H9 (cell line): ENCODE measurements at regions not wholly inside any gene's neighbourhood (a gene's known extent, or its start where the extent isn't known, plus 50 kb on each side); places are given as distances from the start of the nearest gene placed in this dataset.

Experiments
- DNase-seq: peaks from one replicate; pipeline ENCODE4 v3.0.0-alpha.2; 2017
- H2AFZ ChIP-seq: one replicate; pipeline ENCODE4 v1.6.1; 2013; ENCODE audit warnings: mild to moderate bottlenecking, low read length, control low read depth, moderate library complexity
- H2AK5ac ChIP-seq: 2 replicates; pipeline ENCODE4 v1.6.1; 2013; ENCODE audit warnings: low read length, control low read depth, mixed read lengths; ENCODE audit not compliant: insufficient read length
- H2BK120ac ChIP-seq: one replicate; pipeline ENCODE4 v1.6.1; 2013; ENCODE audit warnings: low read depth, mild to moderate bottlenecking, low read length, control low read depth, inconsistent platforms; ENCODE audit not compliant: poor library complexity, severe bottlenecking
- H2BK12ac ChIP-seq: 2 replicates; pipeline ENCODE4 v1.6.1; 2013; ENCODE audit warnings: low read length, control low read depth, mixed read lengths, low read depth; ENCODE audit not compliant: insufficient read length
- H2BK15ac ChIP-seq: 2 replicates; pipeline ENCODE4 v1.6.1; 2013; ENCODE audit warnings: low read depth, low read length, control low read depth
- H2BK20ac ChIP-seq: one replicate; pipeline ENCODE4 v1.6.1; 2013; ENCODE audit warnings: low read depth, mild to moderate bottlenecking, low read length, control low read depth, inconsistent platforms; ENCODE audit not compliant: poor library complexity, severe bottlenecking
- H2BK5ac ChIP-seq: 2 replicates; pipeline ENCODE4 v1.6.1; 2013; ENCODE audit warnings: low read length, control low read depth, mixed read lengths; ENCODE audit not compliant: insufficient read length
- H3K14ac ChIP-seq: 2 replicates; pipeline ENCODE4 v1.6.1; 2013; ENCODE audit warnings: low read length, control low read depth; ENCODE audit not compliant: insufficient read depth
- H3K18ac ChIP-seq: 2 replicates; pipeline ENCODE4 v1.6.1; 2013; ENCODE audit warnings: low read depth, mild to moderate bottlenecking, mixed read lengths, low read length, control low read depth; ENCODE audit not compliant: insufficient read length
- H3K23ac ChIP-seq: 2 replicates; pipeline ENCODE4 v1.6.1; 2013; ENCODE audit warnings: low read length, control low read depth, mixed read lengths, low read depth; ENCODE audit not compliant: insufficient read length
- H3K23me2 ChIP-seq: 2 replicates; pipeline ENCODE4 v1.6.1; 2013; ENCODE audit warnings: low read depth, mild to moderate bottlenecking, mixed read lengths, low read length, control low read depth; ENCODE audit not compliant: insufficient read length, poor library complexity, severe bottlenecking
- H3K27ac ChIP-seq: 2 replicates; pipeline ENCODE4 v1.5.1; 2013; ENCODE audit warnings: low read length, control low read depth, mixed read lengths, low read depth; ENCODE audit not compliant: insufficient read length
- H3K27me3 ChIP-seq: 2 replicates; pipeline ENCODE4 v1.6.1; 2013; ENCODE audit warnings: low read length, control low read depth, inconsistent platforms; ENCODE audit not compliant: insufficient read depth
- H3K4ac ChIP-seq: 2 replicates; pipeline ENCODE4 v1.6.1; 2013; ENCODE audit warnings: low read depth, mild to moderate bottlenecking, control low read depth, inconsistent platforms, low read length, moderate library complexity
- H3K4me1 ChIP-seq: 2 replicates; pipeline ENCODE4 v1.6.1; 2013; ENCODE audit warnings: low read length, control low read depth, inconsistent platforms; ENCODE audit not compliant: insufficient read depth
- H3K4me2 ChIP-seq: 2 replicates; pipeline ENCODE4 v1.6.1; 2013; ENCODE audit warnings: low read length, control low read depth, mixed read lengths; ENCODE audit not compliant: insufficient read length, insufficient read depth
- H3K56ac ChIP-seq: 2 replicates; pipeline ENCODE4 v1.6.1; 2013; ENCODE audit warnings: low read depth, mild to moderate bottlenecking, mixed read lengths, low read length, control low read depth; ENCODE audit not compliant: insufficient read length
- H3K79me1 ChIP-seq: 2 replicates; pipeline ENCODE4 v1.6.1; 2013; ENCODE audit warnings: low read depth, mild to moderate bottlenecking, moderate library complexity, low read length, control low read depth, inconsistent platforms; ENCODE audit not compliant: insufficient read depth, poor library complexity, severe bottlenecking
- H3K79me2 ChIP-seq: 2 replicates; pipeline ENCODE4 v1.6.1; 2013; ENCODE audit warnings: low read length, control low read depth, inconsistent platforms; ENCODE audit not compliant: insufficient read depth
- H3K9ac ChIP-seq: 2 replicates; pipeline ENCODE4 v1.6.1; 2013; ENCODE audit warnings: low read length, control low read depth, mixed read lengths; ENCODE audit not compliant: insufficient read length; ENCODE audit errors: extremely low read depth
- H3K9me3 ChIP-seq: one replicate; pipeline ENCODE4 v1.6.1; 2013; ENCODE audit warnings: low read depth, low read length, inconsistent platforms; ENCODE audit not compliant: control insufficient read depth
- H3T11ph ChIP-seq: one replicate; pipeline ENCODE4 v1.6.1; 2013; ENCODE audit warnings: mild to moderate bottlenecking, low read length, control low read depth, inconsistent platforms
- H4K20me1 ChIP-seq: one replicate; pipeline ENCODE4 v1.6.1; 2013; ENCODE audit not compliant: control insufficient read depth, insufficient read length, insufficient read depth
- H4K5ac ChIP-seq: 2 replicates; pipeline ENCODE4 v1.6.1; 2013; ENCODE audit warnings: low read depth, mild to moderate bottlenecking, mixed read lengths, low read length, control low read depth; ENCODE audit not compliant: insufficient read length
- H4K8ac ChIP-seq: replicated peaks from 2 replicates; pipeline ENCODE4 v1.6.1; 2013; ENCODE audit warnings: low read length, control low read depth, mixed read lengths, low read depth; ENCODE audit not compliant: insufficient read length
- H4K91ac ChIP-seq: 2 replicates; pipeline ENCODE4 v1.6.1; 2013; ENCODE audit warnings: low read depth, mild to moderate bottlenecking, moderate library complexity, mixed read lengths, low read length, control low read depth; ENCODE audit not compliant: insufficient read length
- H3K27ac Mint-ChIP-seq, 3 experiments: 2 replicates in 2 of 3; 3 replicates in 1 of 3; pipeline ENCODE4 v1.8.0; 2020 to 2021; ENCODE audit warnings: mixed read lengths in 3 of 3, mild to moderate bottlenecking in 1 of 3, moderate library complexity in 1 of 3
- H3K27me3 Mint-ChIP-seq: 2 replicates; pipeline ENCODE4 v1.8.0; 2021; ENCODE audit warnings: low read depth, mild to moderate bottlenecking, moderate library complexity, mixed read lengths
- H3K36me3 Mint-ChIP-seq, 3 experiments: 2 replicates in 2 of 3; 3 replicates in 1 of 3; pipeline ENCODE4 v1.8.0; 2020 to 2021; ENCODE audit warnings: low read depth in 3 of 3, mixed read lengths in 3 of 3; ENCODE audit not compliant: insufficient read depth in 1 of 3
- H3K4me1 Mint-ChIP-seq, 2 experiments: 2 replicates each; pipeline ENCODE4 v1.8.0; 2020; ENCODE audit warnings: mixed read lengths in 2 of 2
- H3K4me3 Mint-ChIP-seq, 2 experiments: 2 replicates in 1 of 2; 3 replicates in 1 of 2; pipeline ENCODE4 v1.8.0; 2020 to 2021; ENCODE audit warnings: mild to moderate bottlenecking in 2 of 2, mixed read lengths in 2 of 2, moderate library complexity in 1 of 2
- H3K9me3 Mint-ChIP-seq, 2 experiments: 2 replicates in 1 of 2; 3 replicates in 1 of 2; pipeline ENCODE4 v1.8.0; 2020; ENCODE audit warnings: mild to moderate bottlenecking in 2 of 2, mixed read lengths in 2 of 2, moderate library complexity in 1 of 2
- CTCF ChIP-seq: fragments of 200-600 bp; sonication (generic); conservative IDR thresholded peaks from 3 replicates; pipeline ENCODE4 v1.8.0; 2021; ENCODE audit warnings: antibody characterized with exemption, mild to moderate bottlenecking
- WGBS: extraction: QIAGEN DNeasy Blood & Tissue Kit; methylation state at CpG from one replicate; pipeline ENCODE4 v1.1.7; 2013; ENCODE audit warnings: missing lambda C conversion rate, low lambda C conversion rate, mixed read lengths; ENCODE audit not compliant: insufficient read length; ENCODE audit errors: extremely low coverage; 5-methylcytosine and 5-hydroxymethylcytosine counted together

- no peak overlapping the region for H4K5ac ChIP-seq
- DNase-seq = no peak
- no peak overlapping the region for H3K9ac ChIP-seq
- no peak overlapping the region for H2AK5ac ChIP-seq
- no peaks in the 10 kb centered on the region for H3K36me3 Mint-ChIP-seq
- H2BK120ac ChIP-seq = no peak overlapping the region
- H3K27me3 Mint-ChIP-seq = no peaks in the 10 kb centered on the region
- TF ChIP-seq CTCF = no peak
- no peaks in the 10 kb centered on the region for H3K9me3 ChIP-seq
- no peaks in the 10 kb centered on the region for H3K79me2 ChIP-seq
- no peak overlapping the region for H3K18ac ChIP-seq
- WGBS = no CpG with 5 or more reads among the region's 4 CpGs
- H3K27ac ChIP-seq = no peak overlapping the region
- no peak overlapping the region for H4K91ac ChIP-seq
- no peak overlapping the region for H3K56ac ChIP-seq
- no peaks in the 10 kb centered on the region for H3K79me1 ChIP-seq
- no peak overlapping the region for H2BK15ac ChIP-seq
- no peak overlapping the region for H2BK5ac ChIP-seq
- H2BK12ac ChIP-seq = no peak overlapping the region
- no peak overlapping the region for H3K27ac Mint-ChIP-seq
- H3K4me1 Mint-ChIP-seq = no peaks in the 10 kb centered on the region; a peak in 1 of 4 replicates
- no peaks in the 10 kb centered on the region for H3K9me3 Mint-ChIP-seq
- no peaks in the 10 kb centered on the region for H3K4me1 ChIP-seq
- H3K4ac ChIP-seq = no peak overlapping the region
- H4K20me1 ChIP-seq = no peaks in the 10 kb centered on the region
- no peak overlapping the region for H2BK20ac ChIP-seq
- no peak overlapping the region for H3K23ac ChIP-seq
- H3K4me2 ChIP-seq = no peak overlapping the region
- no peak overlapping the region for H2AFZ ChIP-seq
- no peak overlapping the region for H3K14ac ChIP-seq
- no peak overlapping the region for H3K4me3 Mint-ChIP-seq
- H3K23me2 ChIP-seq = no peaks in the 10 kb centered on the region
- H3K27me3 ChIP-seq = no peaks in the 10 kb centered on the region
- no peak overlapping the region for H3T11ph ChIP-seq
- no peak overlapping the region for H4K8ac ChIP-seq
These were observed 306.7 kb upstream of the SLC8A1 start for GRCh38 chr2:40758401-40759155.
